HL-60/S4 treated with retinoic acid at 250 ng/mL for 4 days and 3 days (cell line): ENCODE measurements at regions not wholly inside any gene's neighbourhood (a gene's known extent, or its start where the extent isn't known, plus 50 kb on each side); places are given as distances from the start of the nearest gene placed in this dataset.

ENCODE experiments used
- in situ Hi-C: fragments of 300-500 bp; cut with MboI; formaldehyde crosslinking; loops from 2 replicates; pipeline ENCODE4 v1.7.0; 2022; ENCODE audit warnings: low sequenced_read_pairs

- in situ Hi-C loops = no loop called here
These were observed 79.4 kb downstream of the MYCN start for GRCh38 chr2:16019617-16020351.

GRCh38 chr2:16019060-16019480 is 78.7 kb downstream of the MYCN start:
- in situ Hi-C loops = no loop called here

- in situ Hi-C loops = no loop called here
These were observed 78.1 kb downstream of the MYCN start for GRCh38 chr2:16018277-16019059.

- in situ Hi-C loops = no loop called here
These were observed 75.9 kb downstream of the MYCN start for GRCh38 chr2:16016282-16016681.

- in situ Hi-C loops = no loop called here
These were observed 75.5 kb downstream of the MYCN start for GRCh38 chr2:16015903-16016265.

GRCh38 chr2:16015210-16015902 is 75.0 kb downstream of the MYCN start:
- in situ Hi-C loops = no loop called here

- in situ Hi-C loops = no loop called here
These were observed 74.5 kb downstream of the MYCN start for GRCh38 chr2:16014802-16015201.

GRCh38 chr2:16014041-16014787 is 73.9 kb downstream of the MYCN start:
- in situ Hi-C loops = no loop called here

GRCh38 chr2:16013359-16013911 is 73.1 kb downstream of the MYCN start:
- in situ Hi-C loops = no loop called here

- in situ Hi-C loops = no loop called here
These were observed 72.4 kb downstream of the MYCN start for GRCh38 chr2:16012626-16013358.

GRCh38 chr2:16012029-16012596 is 71.8 kb downstream of the MYCN start:
- in situ Hi-C loops = no loop called here

- in situ Hi-C loops = no loop called here
These were observed 71.2 kb downstream of the MYCN start for GRCh38 chr2:16011621-16011960.

- in situ Hi-C loops = no loop called here
These were observed 70.7 kb downstream of the MYCN start for GRCh38 chr2:16010951-16011620.

- in situ Hi-C loops = no loop called here
These were observed 69.7 kb downstream of the MYCN start for GRCh38 chr2:16010011-16010410.

GRCh38 chr2:16009560-16009959 is 69.2 kb downstream of the MYCN start:
- in situ Hi-C loops = no loop called here

- in situ Hi-C loops = no loop called here
These were observed 68.5 kb downstream of the MYCN start for GRCh38 chr2:16008856-16009255.

GRCh38 chr2:16008331-16008850 is 68.0 kb downstream of the MYCN start:
- in situ Hi-C loops = no loop called here

GRCh38 chr2:16007167-16007934 is 67.0 kb downstream of the MYCN start:
- in situ Hi-C loops = no loop called here
